Fibroblast of lung (primary cell): ENCODE measurements at regions not wholly inside any gene's neighbourhood (a gene's known extent, or its start where the extent isn't known, plus 50 kb on each side); places are given as distances from the start of the nearest gene placed in this dataset.

Experiments used
- EZH2 ChIP-seq: IDR thresholded peaks from 2 replicates; pipeline ENCODE4 v1.5.1; 2012; ENCODE audit warnings: low read length, control low read depth, mild to moderate bottlenecking; ENCODE audit errors: missing control alignments
- TF ChIP-seq, protein P1 (sequence below), 2 donors: IDR thresholded peaks in 1 of 2; conservative IDR thresholded peaks in 1 of 2; 1 replicate in 1 of 2; 2 replicates in 1 of 2; pipeline ENCODE4 v1.5.1; 2011 to 2012; ENCODE audit warnings: low read length in 2 of 2, control low read depth in 1 of 2, inconsistent platforms in 1 of 2, low read depth in 1 of 2, mild to moderate bottlenecking in 1 of 2

DNA sequence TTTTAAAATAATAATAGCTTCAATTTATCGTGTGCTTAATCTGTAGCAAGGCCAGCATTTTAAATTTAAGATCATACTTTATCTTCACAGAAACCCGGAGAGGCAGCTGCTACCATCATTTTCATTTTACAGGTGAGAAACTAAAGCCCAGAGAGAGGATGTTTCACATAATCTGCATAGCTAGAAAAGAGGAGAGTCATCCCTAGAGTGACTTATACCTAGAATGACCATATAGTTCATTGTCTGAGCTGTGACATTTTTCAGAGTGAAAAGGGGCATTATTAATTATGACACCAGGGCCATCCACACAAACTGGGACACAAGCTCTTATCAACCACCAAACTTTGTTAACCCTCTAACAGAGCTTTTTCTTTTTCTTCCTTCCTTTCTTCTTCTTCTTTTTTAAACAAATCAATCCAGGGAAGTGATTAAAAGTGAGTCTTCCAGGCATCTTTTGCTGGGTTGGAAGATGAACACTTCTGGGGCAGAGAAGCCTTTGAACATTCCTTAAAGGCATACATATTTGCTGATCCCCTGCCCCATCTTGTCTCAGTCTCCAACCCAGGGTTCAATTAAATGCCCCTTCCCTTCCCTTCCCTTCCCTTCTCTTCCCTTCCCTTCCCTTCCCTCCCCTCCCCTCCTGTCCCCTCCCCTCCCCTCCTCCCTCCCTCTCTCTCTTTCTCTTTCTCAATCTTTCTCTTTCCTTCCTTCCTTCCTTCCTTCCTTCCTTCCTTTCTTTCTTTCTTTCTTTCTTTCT, 272.5 kb upstream of the JAG1 start:
- no peak for TF ChIP-seq EZH2
- TF ChIP-seq, protein P1, sequence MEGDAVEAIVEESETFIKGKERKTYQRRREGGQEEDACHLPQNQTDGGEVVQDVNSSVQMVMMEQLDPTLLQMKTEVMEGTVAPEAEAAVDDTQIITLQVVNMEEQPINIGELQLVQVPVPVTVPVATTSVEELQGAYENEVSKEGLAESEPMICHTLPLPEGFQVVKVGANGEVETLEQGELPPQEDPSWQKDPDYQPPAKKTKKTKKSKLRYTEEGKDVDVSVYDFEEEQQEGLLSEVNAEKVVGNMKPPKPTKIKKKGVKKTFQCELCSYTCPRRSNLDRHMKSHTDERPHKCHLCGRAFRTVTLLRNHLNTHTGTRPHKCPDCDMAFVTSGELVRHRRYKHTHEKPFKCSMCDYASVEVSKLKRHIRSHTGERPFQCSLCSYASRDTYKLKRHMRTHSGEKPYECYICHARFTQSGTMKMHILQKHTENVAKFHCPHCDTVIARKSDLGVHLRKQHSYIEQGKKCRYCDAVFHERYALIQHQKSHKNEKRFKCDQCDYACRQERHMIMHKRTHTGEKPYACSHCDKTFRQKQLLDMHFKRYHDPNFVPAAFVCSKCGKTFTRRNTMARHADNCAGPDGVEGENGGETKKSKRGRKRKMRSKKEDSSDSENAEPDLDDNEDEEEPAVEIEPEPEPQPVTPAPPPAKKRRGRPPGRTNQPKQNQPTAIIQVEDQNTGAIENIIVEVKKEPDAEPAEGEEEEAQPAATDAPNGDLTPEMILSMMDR (conservative IDR thresholded peaks at IDR 0.05 in 1 of 2, IDR thresholded peaks at IDR 0.05 in 1 of 2; ENCODE audit: low read depth in 1 of 2, low read length in 2 of 2), result no peak
